Transverse colon (tissue), 4 donors: ENCODE measurements at regions not wholly inside any gene's neighbourhood (a gene's known extent, or its start where the extent isn't known, plus 50 kb on each side); places are given as distances from the start of the nearest gene placed in this dataset.

Source experiments
- DNase-seq: peaks from one replicate; pipeline ENCODE4 v3.0.0-alpha.2; 2019
- H3K27ac ChIP-seq, 4 donors: fragments of 200-600 bp; sonication (generic); 2 replicates each; pipeline ENCODE4 v1.5.1; 2016 to 2018; ENCODE audit warnings: inconsistent platforms in 4 of 4
- H3K27me3 ChIP-seq: fragments of 200-600 bp; sonication (generic); 2 replicates; pipeline ENCODE4 v1.5.1; 2017; ENCODE audit warnings: inconsistent platforms
- H3K36me3 ChIP-seq, 4 donors: fragments of 200-600 bp; sonication (generic); 2 replicates each; pipeline ENCODE4 v1.5.1; 2017 to 2019; ENCODE audit warnings: inconsistent platforms in 4 of 4
- H3K4me1 ChIP-seq, 4 donors: fragments of 200-600 bp; sonication (generic); 2 replicates each; pipeline ENCODE4 v1.5.1; 2017 to 2020; ENCODE audit warnings: inconsistent platforms in 4 of 4
- H3K4me3 ChIP-seq, 4 donors: fragments of 200-600 bp; sonication (generic); 1 replicate in 1 of 4; 2 replicates in 3 of 4; pipeline versions ENCODE4 v1.5.1 to v1.6.1; 2017 to 2019; ENCODE audit warnings: inconsistent platforms in 4 of 4
- H3K9me3 ChIP-seq, 2 donors: fragments of 200-600 bp; sonication (generic); 2 replicates each; pipeline ENCODE4 v1.5.1; 2017 to 2019; ENCODE audit warnings: inconsistent platforms in 2 of 2
- CTCF ChIP-seq, 5 experiments: fragments of 200-600 bp in 3 of 5; fragments of 450-650 bp in 2 of 5; sonication (generic) in 3 of 5; IDR thresholded peaks; 1 replicate in 2 of 5; 2 replicates in 3 of 5; pipeline ENCODE4 v1.5.1; 2016 to 2017; ENCODE audit warnings: antibody characterized with exemption in 5 of 5, inconsistent platforms in 3 of 5, mild to moderate bottlenecking in 2 of 5, moderate library complexity in 1 of 5
- EP300 ChIP-seq: sonication (generic); formaldehyde crosslinking; IDR thresholded peaks from one replicate; pipeline ENCODE4 v1.6.1; 2017; ENCODE audit warnings: antibody characterized with exemption, low read depth
- POLR2A ChIP-seq: fragments of 450-650 bp; IDR thresholded peaks from one replicate; pipeline ENCODE4 v1.6.1; 2016; ENCODE audit warnings: antibody characterized with exemption, mild to moderate bottlenecking, moderate library complexity
- POLR2AphosphoS5 ChIP-seq, 3 donors: sonication (generic); formaldehyde crosslinking; IDR thresholded peaks; one replicate each; pipeline ENCODE4 v1.6.1; 2016; ENCODE audit warnings: antibody characterized with exemption in 3 of 3
- WGBS, 2 donors: methylation state at CpG; one replicate each; pipeline ENCODE4 v1.1.5; 2018; ENCODE audit warnings: low coverage in 1 of 2; 5-methylcytosine and 5-hydroxymethylcytosine counted together
- in situ Hi-C, 4 donors: fragments of 200-750 bp; cut with MboI; loops; one replicate each; pipeline versions ENCODE4 v1.15.0 to v1.15.1; 2017; ENCODE audit warnings: low sequenced_read_pairs in 3 of 4, low pct_ligation_motif_present in 1 of 4, low pct_unique_long_range_greater_than_20kb in 1 of 4
- intact Hi-C: fragments of 100-400 bp; cut with DNase I; formaldehyde crosslinking; loops from one replicate; pipeline ENCODE4 v1.15.1; 2023; ENCODE audit warnings: low total_unique reads

GRCh38 chr14:26191123-26191522 lies 406.7 kb downstream of the NOVA1 start:
- in situ Hi-C loops: no loop called here
- Histone ChIP-seq H3K4me1 (no peaks in the 10 kb centered on the region), H3K27me3 (no peaks in the 10 kb centered on the region), H3K4me3 (no peak overlapping the region), H3K27ac (no peak overlapping the region), H3K36me3 (no peaks in the 10 kb centered on the region), H3K9me3 (no peaks in the 10 kb centered on the region)
- no peak for DNase-seq
- no peak for TF ChIP-seq POLR2A
- peak in 1 of 5 experiments; percentile 2 for TF ChIP-seq CTCF (IDR thresholded peaks at IDR 0.05)
- no peak for TF ChIP-seq EP300
- intact Hi-C loops: no loop called here
- 32 to 56% methylated on average over 3 to 4 of the region's 4 CpGs for WGBS, 2 donors

GRCh38 chr14:26190646-26191045 lies 407.2 kb downstream of the NOVA1 start:
- H3K9me3 ChIP-seq: no peaks in the 10 kb centered on the region
- H3K4me3 ChIP-seq: no peak overlapping the region
- H3K27me3 ChIP-seq: no peaks in the 10 kb centered on the region
- no peak overlapping the region for H3K27ac ChIP-seq
- DNase-seq: no peak
- WGBS, 2 donors: 50 to 67% methylated on average over 1 to 2 of the region's 2 CpGs
- H3K36me3 ChIP-seq: no peaks in the 10 kb centered on the region
- no peaks in the 10 kb centered on the region for H3K4me1 ChIP-seq
- intact Hi-C loops: no loop called here
- in situ Hi-C loops: no loop called here
- TF ChIP-seq EP300 (no peak), POLR2AphosphoS5 (IDR thresholded peaks at IDR 0.05) (no peak), POLR2A (no peak), CTCF (IDR thresholded peaks at IDR 0.05) (no peak)

- in situ Hi-C loops (no loop called here), intact Hi-C loops (no loop called here)
- DNase-seq: no peak
- Histone ChIP-seq H3K36me3 (no peaks in the 10 kb centered on the region), H3K27ac (no peak overlapping the region), H3K9me3 (no peaks in the 10 kb centered on the region), H3K27me3 (no peaks in the 10 kb centered on the region), H3K4me1 (no peaks in the 10 kb centered on the region), H3K4me3 (no peak overlapping the region)
- no peak for TF ChIP-seq CTCF (IDR thresholded peaks at IDR 0.05)
- WGBS, 2 donors: 60 to 67% methylated on average over 2 of the region's 2 CpGs
Observed at GRCh38 chr14:26187996-26188620, 409.7 kb downstream of the NOVA1 start.

- H3K27me3 ChIP-seq: no peaks in the 10 kb centered on the region
- in situ Hi-C loops: no loop called here
- DNase-seq: no peak
- TF ChIP-seq POLR2A: no peak
- no peak for TF ChIP-seq POLR2AphosphoS5 (IDR thresholded peaks at IDR 0.05)
- TF ChIP-seq EP300: no peak
- TF ChIP-seq CTCF (IDR thresholded peaks at IDR 0.05): no peak
- no peak overlapping the region for H3K4me3 ChIP-seq
- WGBS, 2 donors: 88 to 89% methylated on average over 2 of the region's 2 CpGs
- intact Hi-C loops: no loop called here
- no peaks in the 10 kb centered on the region for H3K9me3 ChIP-seq
- no peaks in the 10 kb centered on the region for H3K36me3 ChIP-seq
- H3K4me1 ChIP-seq: no peaks in the 10 kb centered on the region
- no peak overlapping the region for H3K27ac ChIP-seq
Observed at GRCh38 chr14:26180221-26180620, 417.6 kb downstream of the NOVA1 start.
